Fibroblast of gingiva (primary cell): ENCODE measurements at regions not wholly inside any gene's neighbourhood (a gene's known extent, or its start where the extent isn't known, plus 50 kb on each side); places are given as distances from the start of the nearest gene placed in this dataset.

Experiments
- DNase-seq: peaks from one replicate; pipeline ENCODE4 v3.0.0-alpha.2; 2011; ENCODE audit warnings: low read depth

DNA sequence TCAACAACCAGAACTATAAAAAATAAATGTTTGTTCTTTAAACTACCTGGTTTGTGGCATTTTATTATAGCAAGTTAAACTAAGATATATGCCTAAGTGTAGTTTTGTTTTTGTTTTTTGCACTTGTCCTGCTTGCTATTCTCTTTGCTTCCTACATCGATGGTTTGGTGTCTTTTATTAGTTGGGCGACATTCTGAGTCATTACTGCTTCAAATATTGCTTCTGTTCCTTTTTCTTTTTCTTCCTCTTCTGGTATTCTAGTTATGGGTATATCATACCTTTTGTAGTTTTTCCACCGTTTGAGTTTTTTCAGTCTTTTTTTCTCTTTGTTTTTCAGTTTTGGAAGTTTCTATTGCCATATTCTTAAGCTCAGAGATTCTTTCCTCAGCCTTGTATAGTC, 86.9 kb downstream of the MACIR start:
- no peak for DNase-seq

DNA sequence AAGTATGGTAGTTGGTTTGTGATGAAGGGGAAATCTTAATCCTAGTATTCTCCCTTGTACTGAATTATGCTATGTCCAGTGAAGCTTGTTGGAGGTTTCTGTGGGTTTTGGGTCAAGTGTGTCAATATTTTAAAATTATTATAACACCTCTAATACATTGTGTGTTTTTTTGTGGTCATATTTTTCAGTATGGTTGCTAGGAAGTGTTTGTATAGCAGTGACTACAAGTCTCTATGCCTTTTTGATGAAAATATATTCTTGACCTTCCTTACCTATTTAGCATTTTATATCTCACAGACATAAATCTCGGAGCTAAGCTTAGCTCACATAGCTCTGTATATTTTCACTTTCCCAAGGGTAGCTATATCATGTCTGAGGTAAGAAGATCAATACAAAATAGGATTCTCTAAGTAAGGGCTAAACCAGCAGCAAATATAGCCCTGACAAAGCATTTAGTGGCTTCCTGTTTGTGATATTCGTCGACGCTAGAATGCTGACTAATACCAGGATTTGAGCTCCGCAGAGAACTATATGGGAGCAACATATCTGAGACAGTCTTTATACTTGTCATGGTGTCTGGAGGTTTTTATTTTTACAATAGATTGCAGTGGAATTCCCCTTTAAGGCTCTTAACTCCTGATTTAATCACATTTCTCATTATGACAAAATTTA, 82.3 kb downstream of the MACIR start:
- DNase-seq: no peak

DNA sequence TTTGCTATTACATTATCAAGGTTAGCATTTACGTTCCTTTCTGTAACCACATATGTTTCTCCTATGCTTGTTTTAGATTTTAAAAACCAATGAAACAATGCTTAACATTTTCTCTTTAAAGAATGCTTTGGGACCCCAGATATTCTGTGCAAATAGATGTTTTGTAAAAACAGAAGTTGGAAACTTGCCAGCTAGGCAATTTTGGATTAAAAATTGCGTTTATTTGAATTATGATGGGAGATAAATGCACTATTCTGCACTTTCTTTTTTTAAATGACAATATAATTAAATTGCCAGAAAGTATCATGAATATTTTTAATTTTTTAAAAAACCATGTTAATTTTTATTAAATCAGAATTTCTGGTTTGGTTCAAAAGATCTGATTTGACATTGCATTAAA, 81.6 kb downstream of the MACIR start:
- no peak for DNase-seq

DNA sequence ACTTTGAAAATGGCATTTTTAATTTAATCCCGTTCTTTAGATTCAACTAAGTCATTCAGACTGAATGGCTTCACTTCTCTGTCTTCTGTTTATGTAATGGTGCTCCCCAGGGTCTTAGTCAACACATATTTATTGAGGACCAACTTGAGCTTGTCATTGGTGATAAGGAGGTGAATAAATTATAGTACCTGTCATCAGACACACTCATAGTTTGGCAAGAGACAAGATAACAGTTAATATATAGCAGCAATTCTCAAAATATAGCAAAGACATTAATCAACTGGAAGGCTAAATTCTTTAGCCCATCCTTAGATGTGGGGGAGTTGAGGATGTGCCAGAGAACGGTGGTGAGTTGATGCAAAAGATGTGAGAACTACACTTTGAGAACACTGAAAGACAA, 78.4 kb downstream of the MACIR start:
- DNase-seq: no peak

DNA sequence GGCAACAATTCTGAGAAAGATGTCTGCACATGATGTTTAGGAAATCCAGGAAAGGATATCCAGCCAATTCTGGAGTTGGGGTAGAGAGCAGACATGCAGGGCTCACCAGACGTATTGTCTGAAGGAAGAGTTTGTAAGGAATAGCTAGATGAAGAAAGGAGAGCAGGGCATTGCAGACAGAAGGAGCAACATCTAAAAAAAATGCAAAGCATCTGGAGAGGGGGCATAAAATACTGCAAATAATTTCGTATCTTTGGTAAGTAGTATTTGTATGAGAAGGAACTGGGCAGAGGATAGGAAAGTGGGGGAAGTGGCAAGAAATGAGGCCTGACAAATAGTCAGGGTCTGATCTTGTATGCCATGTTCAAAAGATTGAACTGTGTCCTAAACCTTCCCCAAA, 74.8 kb downstream of the MACIR start:
- DNase-seq: no peak

DNA sequence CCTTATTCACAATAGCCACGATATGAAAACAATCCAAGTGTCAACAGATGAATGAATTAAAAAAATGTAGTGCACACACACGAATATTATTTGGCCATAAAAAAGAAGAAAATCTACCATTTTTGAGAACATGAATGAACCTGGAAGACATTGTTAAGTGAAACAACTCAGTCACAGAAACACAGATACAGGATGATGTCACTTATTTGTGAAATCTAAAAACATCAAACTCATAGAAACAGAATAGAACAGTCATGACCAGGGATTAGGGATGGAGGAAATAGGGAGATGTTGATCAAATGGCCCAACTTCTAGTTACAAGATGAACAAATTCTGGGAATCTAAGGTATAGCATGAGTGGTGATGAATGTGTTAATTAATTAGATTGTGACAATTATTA, 72.3 kb downstream of the MACIR start:
- no peak for DNase-seq
